HL-60 (cell line): ENCODE measurements at regions not wholly inside any gene's neighbourhood (a gene's known extent, or its start where the extent isn't known, plus 50 kb on each side); places are given as distances from the start of the nearest gene placed in this dataset.

Source experiments
- DNase-seq, 2 experiments: peaks; one replicate each; pipeline ENCODE4 v3.0.0-alpha.2; 2010 to 2020; ENCODE audit warnings: low read depth in 1 of 2, low spot score in 1 of 2
- H3K27ac ChIP-seq: fragments of 250-450 bp; sonication (Bioruptor Pico); replicated peaks from 2 replicates; pipeline ENCODE4 v1.5.1; 2020; ENCODE audit warnings: mild to moderate bottlenecking, moderate library complexity
- H3K27me3 ChIP-seq: fragments of 250-450 bp; sonication (Bioruptor Pico); 2 replicates; pipeline ENCODE4 v1.5.1; 2021; ENCODE audit warnings: mild to moderate bottlenecking, moderate library complexity; ENCODE audit not compliant: insufficient read depth, poor library complexity, severe bottlenecking
- H3K4me3 ChIP-seq: replicated peaks from 2 replicates; pipeline ENCODE4 v1.5.1; 2011; ENCODE audit warnings: mild to moderate bottlenecking, control low read depth, low read length; ENCODE audit not compliant: insufficient read depth
- CTCF ChIP-seq: IDR thresholded peaks from one replicate; pipeline ENCODE4 v1.5.1; 2011; ENCODE audit warnings: low read length, control low read depth, inconsistent platforms; ENCODE audit not compliant: insufficient read depth
- GABPA ChIP-seq: IDR thresholded peaks from 2 replicates; pipeline ENCODE4 v1.6.1; 2012; ENCODE audit warnings: low read depth
- POLR2AphosphoS5 ChIP-seq: IDR thresholded peaks from 2 replicates; pipeline ENCODE4 v1.6.1; 2012; ENCODE audit warnings: low read depth
- SPI1 ChIP-seq: IDR thresholded peaks from 2 replicates; pipeline ENCODE4 v1.6.1; 2012; ENCODE audit warnings: low read depth, mild to moderate bottlenecking, borderline replicate concordance
- TF ChIP-seq, protein P1 (sequence below): IDR thresholded peaks from 2 replicates; pipeline ENCODE4 v1.6.1; 2012; ENCODE audit warnings: low read depth; ENCODE audit not compliant: insufficient replicate concordance

GRCh38 chr4:131013226-131013625, 1917.3 kb downstream of the C4orf33 start:
- H3K27me3 ChIP-seq: no peaks in the 10 kb centered on the region
- no peak for DNase-seq
- no peak for TF ChIP-seq CTCF
- TF ChIP-seq, protein P1, sequence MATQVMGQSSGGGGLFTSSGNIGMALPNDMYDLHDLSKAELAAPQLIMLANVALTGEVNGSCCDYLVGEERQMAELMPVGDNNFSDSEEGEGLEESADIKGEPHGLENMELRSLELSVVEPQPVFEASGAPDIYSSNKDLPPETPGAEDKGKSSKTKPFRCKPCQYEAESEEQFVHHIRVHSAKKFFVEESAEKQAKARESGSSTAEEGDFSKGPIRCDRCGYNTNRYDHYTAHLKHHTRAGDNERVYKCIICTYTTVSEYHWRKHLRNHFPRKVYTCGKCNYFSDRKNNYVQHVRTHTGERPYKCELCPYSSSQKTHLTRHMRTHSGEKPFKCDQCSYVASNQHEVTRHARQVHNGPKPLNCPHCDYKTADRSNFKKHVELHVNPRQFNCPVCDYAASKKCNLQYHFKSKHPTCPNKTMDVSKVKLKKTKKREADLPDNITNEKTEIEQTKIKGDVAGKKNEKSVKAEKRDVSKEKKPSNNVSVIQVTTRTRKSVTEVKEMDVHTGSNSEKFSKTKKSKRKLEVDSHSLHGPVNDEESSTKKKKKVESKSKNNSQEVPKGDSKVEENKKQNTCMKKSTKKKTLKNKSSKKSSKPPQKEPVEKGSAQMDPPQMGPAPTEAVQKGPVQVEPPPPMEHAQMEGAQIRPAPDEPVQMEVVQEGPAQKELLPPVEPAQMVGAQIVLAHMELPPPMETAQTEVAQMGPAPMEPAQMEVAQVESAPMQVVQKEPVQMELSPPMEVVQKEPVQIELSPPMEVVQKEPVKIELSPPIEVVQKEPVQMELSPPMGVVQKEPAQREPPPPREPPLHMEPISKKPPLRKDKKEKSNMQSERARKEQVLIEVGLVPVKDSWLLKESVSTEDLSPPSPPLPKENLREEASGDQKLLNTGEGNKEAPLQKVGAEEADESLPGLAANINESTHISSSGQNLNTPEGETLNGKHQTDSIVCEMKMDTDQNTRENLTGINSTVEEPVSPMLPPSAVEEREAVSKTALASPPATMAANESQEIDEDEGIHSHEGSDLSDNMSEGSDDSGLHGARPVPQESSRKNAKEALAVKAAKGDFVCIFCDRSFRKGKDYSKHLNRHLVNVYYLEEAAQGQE: no peak
- no peak for TF ChIP-seq SPI1
- TF ChIP-seq POLR2AphosphoS5: no peak
- no peak for TF ChIP-seq GABPA
- H3K27ac ChIP-seq: no peak overlapping the region
- H3K4me3 ChIP-seq: no peak overlapping the region

- no peak overlapping the region for H3K27ac ChIP-seq
- H3K27me3 ChIP-seq: no peaks in the 10 kb centered on the region
- TF ChIP-seq, protein P1: no peak
- TF ChIP-seq GABPA: no peak
- no peak for TF ChIP-seq POLR2AphosphoS5
- no peak for TF ChIP-seq SPI1
- TF ChIP-seq CTCF: no peak
- H3K4me3 ChIP-seq: no peak overlapping the region
- DNase-seq: no peak
These were observed 1930.8 kb downstream of the C4orf33 start for GRCh38 chr4:131026771-131027170.

DNA sequence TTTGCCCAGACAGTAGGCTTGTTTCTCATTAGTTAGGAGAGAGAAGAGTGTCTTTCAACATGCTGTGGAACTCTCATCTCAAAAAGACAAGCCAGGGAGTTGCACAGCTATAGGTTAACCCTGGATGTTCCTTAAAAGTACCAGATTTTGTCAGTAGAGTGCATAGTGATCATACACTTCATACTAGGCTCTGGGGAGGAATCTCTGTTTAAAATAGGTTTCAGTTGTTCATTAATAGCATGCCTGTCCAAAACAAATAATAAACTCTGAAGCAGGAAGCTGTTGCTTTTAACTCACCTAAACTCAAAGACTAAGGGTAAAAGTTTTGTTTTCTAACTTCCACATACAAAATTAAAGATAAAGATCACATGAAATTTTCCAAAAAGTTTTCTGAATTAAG, 1948.4 kb downstream of the C4orf33 start:
- no peak for DNase-seq
- Histone ChIP-seq H3K4me3 (no peak overlapping the region), H3K27me3 (no peaks in the 10 kb centered on the region), H3K27ac (no peak overlapping the region)
- TF ChIP-seq, protein P1: no peak
- TF ChIP-seq POLR2AphosphoS5: no peak

GRCh38 chr4:131046821-131047220, 1950.9 kb downstream of the C4orf33 start:
- TF ChIP-seq CTCF (no peak), GABPA (no peak), SPI1 (no peak), POLR2AphosphoS5 (no peak)
- TF ChIP-seq, protein P1: no peak
- Histone ChIP-seq H3K27ac (no peak overlapping the region), H3K27me3 (no peaks in the 10 kb centered on the region), H3K4me3 (no peak overlapping the region)
- no peak for DNase-seq
